A673 (cell line): ENCODE measurements at regions not wholly inside any gene's neighbourhood (a gene's known extent, or its start where the extent isn't known, plus 50 kb on each side); places are given as distances from the start of the nearest gene placed in this dataset.
"Not testable (repeated sequence)": the region's sequence is repeated elsewhere in the genome, so short reads cannot be mapped to it uniquely, and the experiment has no call there.

Experiments used
- BruUV-seq: library from RNA; stranded (reverse); fragments of 400-500 nt; replicated peaks from 2 replicates; lab custom pipeline; 2021; lab: Mats Ljungman, UMichigan
- CTCF ChIA-PET: fragments of 300-600 bp; sonication (Branson Sonifier 250); formaldehyde crosslinking; loops from one replicate; lab custom pipeline; 2022; ENCODE audit warnings: antibody characterized with exemption; lab: Charles Lee
- POLR2A ChIA-PET: fragments of 300-600 bp; sonication (Branson Sonifier 250); formaldehyde crosslinking; loops from one replicate; lab custom pipeline; 2022; ENCODE audit warnings: antibody characterized with exemption; ENCODE audit not compliant: low non-redundant PET; lab: Charles Lee
- DNase-seq: peaks from one replicate; pipeline ENCODE4 v3.0.0-alpha.2; 2015; ENCODE audit warnings: low spot score
- H3K27ac ChIP-seq: fragments of 200-600 bp; sonication (generic); 2 replicates; pipeline ENCODE4 v1.5.1; 2016; ENCODE audit warnings: mixed run types, low read depth, mild to moderate bottlenecking, mixed read lengths, antibody characterized with exemption, low read length; ENCODE audit not compliant: poor library complexity, severe bottlenecking
- H3K27me3 ChIP-seq: fragments of 200-600 bp; sonication (generic); replicated peaks from 2 replicates; pipeline ENCODE4 v1.6.1; 2017; ENCODE audit warnings: mixed run types, low read depth, mild to moderate bottlenecking, mixed read lengths, antibody characterized with exemption, low read length; ENCODE audit not compliant: insufficient read depth, poor library complexity
- H3K36me3 ChIP-seq: fragments of 200-600 bp; sonication (generic); 2 replicates; pipeline ENCODE4 v1.6.1; 2016; ENCODE audit warnings: mixed run types, mild to moderate bottlenecking, mixed read lengths, antibody characterized with exemption, low read length; ENCODE audit not compliant: insufficient read depth, poor library complexity, severe bottlenecking
- H3K4me1 ChIP-seq: fragments of 200-600 bp; sonication (generic); 2 replicates; pipeline ENCODE4 v1.6.1; 2017; ENCODE audit warnings: mixed run types, mild to moderate bottlenecking, mixed read lengths, antibody characterized with exemption, low read length; ENCODE audit not compliant: insufficient read depth, poor library complexity, severe bottlenecking
- H3K4me3 ChIP-seq: fragments of 200-600 bp; sonication (generic); 2 replicates; pipeline ENCODE4 v1.5.1; 2016; ENCODE audit warnings: low read depth, mixed run types, mild to moderate bottlenecking, mixed read lengths, low read length; ENCODE audit not compliant: poor library complexity, severe bottlenecking
- H3K9me3 ChIP-seq: fragments of 200-600 bp; sonication (generic); 2 replicates; pipeline ENCODE4 v1.6.1; 2016; ENCODE audit warnings: mixed run types, low read depth, mild to moderate bottlenecking, mixed read lengths, antibody characterized with exemption, low read length; ENCODE audit not compliant: poor library complexity, severe bottlenecking
- CTCF ChIP-seq: fragments of 300-800, 200-600 bp; sonication (generic); conservative IDR thresholded peaks from 2 replicates; pipeline ENCODE4 v1.5.1; 2017; ENCODE audit warnings: low read depth, mild to moderate bottlenecking, antibody characterized with exemption, low read length, moderate library complexity, mixed read lengths
- EZH2 ChIP-seq: fragments of 200-600 bp; sonication (generic); IDR thresholded peaks from 2 replicates; pipeline ENCODE4 v1.6.1; 2017; ENCODE audit warnings: borderline replicate concordance, low read depth, mild to moderate bottlenecking, mixed read lengths, antibody characterized with exemption, low read length; ENCODE audit not compliant: poor library complexity, severe bottlenecking
- intact Hi-C: fragments of 100-400 bp; cut with micrococcal nuclease; formaldehyde crosslinking; loops from one replicate; pipeline ENCODE4 v1.10.0; 2022; ENCODE audit not compliant: unreplicated experiment

GRCh38 chr7:32785365-32785944, 106.1 kb downstream of the KBTBD2 start:
- BruUV-seq, H3K4me3 ChIP-seq, H3K27ac ChIP-seq, H3K27me3 ChIP-seq, H3K9me3 ChIP-seq, H3K4me1 ChIP-seq, POLR2A ChIA-PET, intact Hi-C loops, H3K36me3 ChIP-seq, CTCF ChIA-PET, DNase-seq: not testable (repeated sequence)

GRCh38 chr7:32779895-32780294, 111.7 kb downstream of the KBTBD2 start:
- H3K4me3 ChIP-seq, BruUV-seq, H3K9me3 ChIP-seq, DNase-seq, intact Hi-C loops, POLR2A ChIA-PET, H3K27ac ChIP-seq, H3K27me3 ChIP-seq, H3K36me3 ChIP-seq, CTCF ChIA-PET: not testable (repeated sequence)
- peaks cover 13% of the 10 kb centered on the region for H3K4me1 ChIP-seq

- POLR2A ChIA-PET: no interaction called here
- Histone ChIP-seq H3K4me1 (peaks cover 13% of the 10 kb centered on the region), H3K4me3 (no peak overlapping the region), H3K36me3 (no peaks in the 10 kb centered on the region), H3K9me3 (no peaks in the 10 kb centered on the region), H3K27me3 (no peaks in the 10 kb centered on the region), H3K27ac (no peak overlapping the region)
- DNase-seq: no peak
- TF ChIP-seq CTCF (no peak), EZH2 (no peak)
- intact Hi-C loops: no loop called here
- CTCF ChIA-PET: no interaction called here
- no TSS peak for BruUV-seq
These were observed 112.4 kb downstream of the KBTBD2 start for GRCh38 chr7:32779167-32779566.

- H3K9me3 ChIP-seq, H3K36me3 ChIP-seq, H3K4me3 ChIP-seq, H3K27me3 ChIP-seq, BruUV-seq, POLR2A ChIA-PET, H3K27ac ChIP-seq, intact Hi-C loops: not testable (repeated sequence)
- CTCF ChIA-PET: interaction anchor here (0.6 kb wide), 1 partner anchor 258 kb away, joined by 4 read pairs; no protein-coding TSS in a partner anchor
- DNase-seq: peak; percentile 89
- peaks cover 13% of the 10 kb centered on the region for H3K4me1 ChIP-seq
These were observed 114.4 kb downstream of the KBTBD2 start for GRCh38 chr7:32777041-32777666.

GRCh38 chr7:32776318-32776717, 115.2 kb downstream of the KBTBD2 start:
- H3K36me3 ChIP-seq, H3K27me3 ChIP-seq, CTCF ChIA-PET, DNase-seq, intact Hi-C loops, BruUV-seq, H3K27ac ChIP-seq, H3K4me3 ChIP-seq, H3K9me3 ChIP-seq, POLR2A ChIA-PET: not testable (repeated sequence)
- H3K4me1 ChIP-seq: peaks cover 13% of the 10 kb centered on the region

- CTCF ChIA-PET, BruUV-seq: not testable (repeated sequence)
These were observed 115.8 kb downstream of the KBTBD2 start for GRCh38 chr7:32775809-32776208.

More at GRCh38 chr7:32775809-32776208, 115.8 kb downstream of the KBTBD2 start:
- POLR2A ChIA-PET, H3K4me3 ChIP-seq, intact Hi-C loops, H3K36me3 ChIP-seq, H3K27ac ChIP-seq, H3K27me3 ChIP-seq, H3K9me3 ChIP-seq, DNase-seq: not testable (repeated sequence)
- peaks cover 13% of the 10 kb centered on the region for H3K4me1 ChIP-seq
